NCI-H345 treated with DMSO at 0.1 percent for 48 hours (cell line): ENCODE measurements at regions not wholly inside any gene's neighbourhood (a gene's known extent, or its start where the extent isn't known, plus 50 kb on each side); places are given as distances from the start of the nearest gene placed in this dataset.
"Not testable (repeated sequence)": the region's sequence is repeated elsewhere in the genome, so short reads cannot be mapped to it uniquely, and the experiment has no call there.

Experiments used
- DNase-seq: peaks from one replicate; lab custom pipeline; 2025; ENCODE audit not compliant: unreplicated experiment; lab: John Stamatoyannopoulos, UW

DNA sequence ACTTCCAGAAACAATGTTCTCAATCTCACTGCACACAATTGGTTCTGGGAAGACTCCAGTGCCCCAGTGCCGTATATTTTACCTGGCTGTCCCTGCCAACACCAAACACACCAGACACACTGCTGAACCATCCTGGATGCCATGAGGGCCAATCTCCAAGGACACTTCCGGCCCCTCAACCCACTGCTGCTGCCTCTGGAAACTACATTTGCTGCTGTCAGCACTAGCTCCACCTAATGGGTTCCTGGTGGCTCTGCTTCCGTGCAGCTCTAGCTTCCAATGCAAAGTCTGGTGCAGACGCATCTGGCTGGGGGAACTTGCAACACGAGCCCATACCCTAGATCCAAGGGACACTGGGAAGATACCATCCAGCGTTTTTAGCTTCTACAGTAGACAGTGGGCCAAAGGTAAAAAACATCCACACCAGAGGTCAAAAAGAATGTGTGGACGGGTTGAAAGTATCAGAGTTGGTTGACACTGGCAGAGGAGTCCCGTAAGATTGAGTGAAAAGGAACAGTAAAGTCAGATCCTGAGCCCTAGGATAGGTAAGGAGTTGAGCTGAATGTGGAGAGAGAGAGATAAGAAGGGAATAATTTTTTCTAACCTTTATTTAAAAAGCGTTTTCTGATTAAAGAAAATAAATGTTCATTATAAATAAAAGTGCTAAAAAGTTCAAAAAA is 99.7 kb upstream of the KIF2A start:
- no peak for DNase-seq

DNA sequence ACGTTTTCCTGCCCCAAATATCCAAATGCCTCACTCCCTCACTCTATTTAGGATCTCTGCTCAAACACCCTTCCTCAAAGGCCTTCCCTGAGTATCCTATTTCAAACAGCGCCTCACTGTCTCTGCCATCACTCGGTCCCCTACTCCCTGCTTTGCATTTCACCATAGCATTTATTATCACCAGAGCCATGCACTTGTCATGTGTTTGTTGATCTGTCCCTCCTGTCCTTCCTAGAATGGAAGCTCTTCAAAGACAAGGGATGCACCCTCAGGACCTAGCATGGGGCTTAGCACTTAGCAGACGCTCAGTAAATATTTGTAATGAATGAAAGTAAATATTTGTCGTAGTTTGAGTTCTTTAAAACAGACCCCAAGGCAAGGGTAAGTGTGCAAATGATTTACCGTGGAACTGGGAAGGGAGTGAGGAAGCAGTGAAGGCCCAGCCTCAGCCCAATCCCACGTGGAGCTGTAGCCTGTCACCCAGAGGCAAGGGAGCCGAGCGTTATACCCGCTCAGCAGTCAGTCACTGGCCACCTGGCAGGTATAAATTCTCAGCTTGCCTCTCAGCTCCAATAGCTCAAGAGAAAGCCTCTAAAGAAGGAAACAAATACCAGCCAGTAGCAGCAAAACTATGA is 97.7 kb upstream of the KIF2A start:
- DNase-seq: peak; percentile 33

DNA sequence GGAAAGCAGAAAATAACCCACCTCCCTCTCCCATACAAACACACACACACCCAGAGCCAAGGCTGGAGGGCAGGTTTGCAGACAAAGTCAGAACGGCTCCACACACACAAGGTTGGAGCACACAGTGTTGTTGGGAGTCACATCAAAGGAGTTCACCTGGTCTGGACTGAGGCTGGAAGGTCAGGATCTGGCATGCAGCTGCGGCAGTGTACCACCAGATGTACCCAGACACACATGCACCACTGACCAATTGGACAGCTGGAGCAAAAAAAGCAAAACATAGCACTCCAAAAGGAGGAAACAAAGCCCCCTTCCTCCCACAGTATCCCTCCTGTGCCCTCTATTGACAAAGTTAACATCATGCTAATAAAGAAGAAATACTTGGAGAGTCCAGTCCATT is 94.6 kb upstream of the KIF2A start:
- DNase-seq: no peak

DNA sequence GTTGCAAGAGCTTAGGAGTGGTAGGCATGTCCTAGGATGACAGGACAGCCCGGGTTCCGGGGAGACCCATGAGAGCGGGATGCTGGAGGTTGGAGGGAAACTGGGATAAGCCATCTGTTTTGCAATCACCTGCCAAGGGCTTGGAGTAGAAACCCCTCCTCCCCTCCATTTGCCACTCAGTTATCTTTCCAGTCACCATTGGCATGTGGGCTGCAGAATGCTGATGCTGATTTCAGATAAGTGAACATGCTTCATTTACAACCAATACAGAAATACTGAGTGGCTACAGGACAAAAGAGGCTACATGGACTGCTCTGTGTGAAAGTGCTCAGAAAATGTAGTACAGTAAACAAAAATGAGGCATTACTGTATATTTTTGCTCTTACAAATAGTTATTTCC is 93.4 kb upstream of the KIF2A start:
- no peak for DNase-seq

DNA sequence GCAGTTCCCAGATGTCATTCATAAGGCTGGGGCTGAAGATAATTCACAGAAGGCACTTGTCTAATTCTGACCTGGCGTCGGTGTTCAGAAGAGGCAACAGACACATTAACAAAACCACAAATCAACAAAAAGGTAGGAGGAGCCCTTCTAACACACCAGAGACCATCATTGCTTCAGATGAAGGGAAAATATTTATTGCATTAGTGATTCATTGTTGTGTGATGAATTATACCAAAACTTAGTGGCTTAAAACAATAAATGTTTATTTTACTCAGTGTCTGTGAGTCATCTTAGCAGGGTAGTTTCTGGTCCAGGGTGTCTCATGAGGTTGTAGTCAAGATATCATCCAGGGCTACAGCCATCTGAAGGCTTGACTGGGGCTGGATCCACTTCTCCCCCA is 91.3 kb upstream of the KIF2A start:
- no peak for DNase-seq

DNA sequence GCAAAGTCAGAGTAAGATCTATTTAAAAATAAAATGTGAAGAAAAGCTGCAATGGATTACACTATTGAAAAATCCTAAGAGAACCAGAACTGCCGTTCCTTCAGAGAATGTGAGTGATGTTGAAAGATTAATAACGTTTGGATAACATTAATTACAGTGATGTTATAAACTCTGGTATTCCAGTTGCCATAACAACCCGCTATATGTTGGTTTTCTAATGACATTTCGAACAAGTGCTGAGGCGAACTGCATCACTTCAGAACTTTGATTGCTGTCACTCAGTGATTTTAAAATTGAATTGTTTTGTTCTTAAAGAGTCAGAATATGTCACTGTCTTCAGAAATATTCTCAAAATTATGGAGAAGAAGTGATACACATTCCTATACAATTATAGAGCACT is 89.4 kb upstream of the KIF2A start:
- not testable (repeated sequence) for DNase-seq

DNA sequence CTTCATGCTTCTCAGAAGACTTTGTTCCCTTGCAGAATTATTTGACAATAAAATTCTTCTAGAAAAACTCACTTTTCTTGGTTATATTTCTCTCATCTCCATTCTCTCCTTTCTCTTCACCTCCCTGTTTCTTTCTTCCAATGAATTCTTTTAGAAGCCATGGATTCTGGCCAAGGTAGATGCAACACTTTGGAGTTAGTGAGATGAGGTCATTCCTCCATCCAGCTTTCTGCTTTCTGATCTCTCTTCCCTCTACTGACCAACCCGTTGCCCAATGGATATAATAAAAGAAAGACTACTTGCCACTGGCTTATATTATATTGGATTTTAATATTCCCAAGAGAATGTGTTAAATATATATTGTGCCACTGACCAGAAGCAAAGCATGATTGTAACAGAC is 88.9 kb upstream of the KIF2A start:
- DNase-seq: not testable (repeated sequence)

DNA sequence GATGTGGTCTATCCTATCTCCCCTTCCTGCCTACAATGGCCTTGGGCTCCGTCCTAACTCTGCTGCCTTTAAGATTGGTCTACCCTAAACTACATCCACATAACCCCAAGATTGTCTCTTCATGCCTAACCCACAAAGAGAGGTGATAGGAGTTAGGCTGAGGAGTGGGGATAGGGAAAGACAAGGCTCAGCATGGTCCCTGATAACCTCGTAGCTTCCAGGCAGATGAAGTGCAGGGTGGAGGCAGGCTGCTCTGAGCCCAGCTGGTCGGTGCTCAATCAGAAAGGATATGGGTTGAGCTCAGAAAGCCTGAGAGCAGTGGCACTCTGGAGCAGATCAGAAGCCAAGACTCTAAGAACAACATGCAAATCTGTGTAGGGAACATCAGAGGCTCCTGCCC is 87.1 kb upstream of the KIF2A start:
- DNase-seq: not testable (repeated sequence)

DNA sequence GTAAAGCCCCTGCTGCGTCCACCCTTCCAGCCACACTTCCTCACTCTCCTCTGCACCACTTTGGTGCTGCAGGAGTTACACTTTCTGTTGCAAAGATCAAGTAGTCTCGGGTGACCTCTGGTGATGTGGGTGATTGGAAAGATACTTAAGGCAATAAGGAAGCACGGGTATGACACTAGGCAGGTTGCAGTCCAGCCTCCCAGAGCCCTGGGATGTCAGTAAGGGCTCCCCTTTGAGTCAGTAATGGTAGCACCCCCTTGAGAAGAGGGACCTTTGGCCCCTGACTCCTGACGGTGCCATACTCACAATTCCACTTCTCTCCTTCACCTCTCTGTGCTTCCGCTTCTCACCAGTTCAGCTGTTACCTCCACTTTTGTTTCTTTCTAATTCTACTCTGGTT is 84.1 kb upstream of the KIF2A start:
- DNase-seq: not testable (repeated sequence)

DNA sequence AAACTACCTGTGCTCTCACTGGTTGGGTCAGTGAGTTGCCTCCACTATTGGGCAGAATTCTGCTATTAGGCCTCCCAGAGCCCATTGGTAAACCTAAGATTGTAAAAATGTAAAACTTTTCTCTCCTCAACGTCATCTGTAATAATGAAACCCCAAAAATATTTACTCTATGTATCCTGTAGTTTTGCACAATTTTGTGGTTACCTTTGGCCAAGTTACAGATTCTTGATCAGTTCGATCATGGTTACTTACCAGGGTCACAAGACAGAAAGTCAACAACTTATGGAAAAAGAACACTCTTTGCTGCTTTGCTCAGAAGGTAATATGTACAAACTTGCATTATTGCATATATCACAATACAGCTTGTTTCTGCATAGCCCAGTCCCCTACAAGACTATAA is 83.7 kb upstream of the KIF2A start:
- DNase-seq: not testable (repeated sequence)

DNA sequence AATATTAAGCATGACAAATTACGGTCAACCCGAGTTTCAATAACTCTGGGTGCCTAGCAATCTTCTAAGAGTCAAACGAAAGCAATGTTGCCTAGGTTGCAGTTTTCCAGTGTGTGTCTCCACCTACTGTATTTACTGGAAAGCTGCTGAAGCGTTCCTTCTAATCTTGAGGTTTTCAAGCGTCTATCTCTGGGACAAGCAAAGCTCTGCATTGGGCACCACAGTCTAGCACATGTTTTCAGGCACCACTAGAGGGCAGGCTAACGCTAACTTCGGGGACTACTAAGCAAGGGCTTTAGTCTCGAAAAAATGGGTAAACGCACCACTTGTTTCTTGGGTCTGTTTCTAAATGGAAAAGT is 82.7 kb upstream of the KIF2A start:
- DNase-seq: not testable (repeated sequence)

DNA sequence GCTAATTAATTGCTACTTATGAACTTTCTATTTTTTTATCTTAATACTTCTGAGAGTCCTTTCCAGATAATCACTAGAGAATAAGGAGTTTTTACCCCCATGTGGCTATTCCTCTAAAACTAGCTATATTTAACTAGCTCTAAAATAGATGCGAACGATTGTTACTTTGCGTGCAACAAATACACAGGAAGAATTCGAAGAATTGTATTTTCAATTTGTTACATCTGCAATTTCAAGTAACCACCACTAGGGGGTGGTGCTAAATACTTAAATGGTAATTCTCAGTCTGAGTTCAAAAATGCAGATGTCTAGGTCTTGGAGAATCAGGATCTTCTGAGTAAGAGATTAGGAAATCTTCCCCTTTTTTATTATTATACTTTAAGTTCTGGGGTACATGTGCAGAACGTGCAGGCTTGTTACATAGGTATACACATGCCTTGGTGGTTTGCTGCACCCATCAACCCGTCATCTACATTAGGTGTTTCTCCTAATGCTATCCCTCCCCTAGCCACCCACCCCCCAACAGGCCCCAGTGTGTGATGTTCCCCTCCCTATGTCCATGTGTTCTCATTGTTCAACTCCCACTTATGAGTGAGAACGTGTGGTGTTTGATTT is 80.9 kb upstream of the KIF2A start:
- not testable (repeated sequence) for DNase-seq

DNA sequence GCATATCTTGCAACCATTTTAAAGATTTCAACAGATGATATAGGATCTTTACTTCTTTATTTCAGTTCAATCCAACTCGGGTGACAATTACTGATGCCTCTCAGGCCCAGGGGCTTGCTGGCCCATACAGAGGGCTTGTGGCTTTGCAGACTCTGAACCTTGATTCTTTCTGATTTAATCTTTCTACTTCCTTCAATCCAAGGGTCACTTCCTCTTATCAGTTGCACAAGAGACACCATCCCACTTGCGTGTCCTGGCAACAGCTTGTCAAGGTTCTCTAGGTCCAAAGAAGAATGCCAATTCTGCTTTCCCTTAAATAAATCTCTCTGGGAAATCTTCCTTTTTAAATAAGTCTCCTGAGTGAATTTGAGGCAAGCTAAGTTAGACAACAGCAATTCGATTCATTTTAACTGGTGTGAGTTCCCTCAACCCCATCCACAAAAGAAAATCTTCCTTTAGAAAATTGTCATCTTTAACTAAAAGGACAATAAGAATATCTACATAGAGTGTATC is 75.1 kb upstream of the KIF2A start:
- not testable (repeated sequence) for DNase-seq

DNA sequence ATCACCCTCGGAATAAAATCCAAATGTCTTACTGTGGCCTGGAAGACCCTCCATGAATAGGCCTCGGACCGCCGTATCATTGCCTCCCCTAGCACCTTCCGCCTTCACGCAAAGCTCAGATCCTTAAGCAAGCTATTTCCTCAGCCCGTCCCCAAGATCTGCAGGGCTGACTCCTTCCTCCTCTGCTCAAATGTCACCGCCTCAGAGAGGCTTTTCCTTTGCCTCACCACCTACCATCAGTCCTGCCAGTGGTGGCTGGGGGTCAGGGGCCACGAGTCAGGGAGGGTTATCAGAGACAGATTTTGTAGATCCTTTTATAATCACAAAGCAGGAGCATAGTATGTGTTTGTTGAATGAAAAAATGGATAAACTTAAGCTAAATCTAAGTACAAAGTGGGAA is 74.4 kb upstream of the KIF2A start:
- no peak for DNase-seq

DNA sequence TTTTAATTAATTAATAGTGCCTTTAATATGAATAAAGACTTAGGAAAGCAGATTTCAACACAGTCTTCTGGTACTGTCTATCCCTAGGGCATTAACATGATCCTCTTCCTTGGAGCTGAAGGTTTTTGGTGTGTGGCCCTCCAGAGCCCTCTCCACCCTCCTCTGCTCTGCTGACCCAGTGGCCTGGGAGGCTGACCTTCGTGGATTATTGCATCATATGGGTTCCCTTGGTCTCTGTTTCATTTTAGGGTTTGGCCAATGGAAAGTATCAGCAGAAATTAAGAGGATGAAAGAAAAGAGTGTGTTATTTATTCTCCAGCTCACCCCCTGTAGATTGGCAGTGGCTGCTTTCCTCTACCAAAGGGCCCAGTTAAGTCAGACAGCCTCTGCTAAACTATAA is 73.8 kb upstream of the KIF2A start:
- not testable (repeated sequence) for DNase-seq

DNA sequence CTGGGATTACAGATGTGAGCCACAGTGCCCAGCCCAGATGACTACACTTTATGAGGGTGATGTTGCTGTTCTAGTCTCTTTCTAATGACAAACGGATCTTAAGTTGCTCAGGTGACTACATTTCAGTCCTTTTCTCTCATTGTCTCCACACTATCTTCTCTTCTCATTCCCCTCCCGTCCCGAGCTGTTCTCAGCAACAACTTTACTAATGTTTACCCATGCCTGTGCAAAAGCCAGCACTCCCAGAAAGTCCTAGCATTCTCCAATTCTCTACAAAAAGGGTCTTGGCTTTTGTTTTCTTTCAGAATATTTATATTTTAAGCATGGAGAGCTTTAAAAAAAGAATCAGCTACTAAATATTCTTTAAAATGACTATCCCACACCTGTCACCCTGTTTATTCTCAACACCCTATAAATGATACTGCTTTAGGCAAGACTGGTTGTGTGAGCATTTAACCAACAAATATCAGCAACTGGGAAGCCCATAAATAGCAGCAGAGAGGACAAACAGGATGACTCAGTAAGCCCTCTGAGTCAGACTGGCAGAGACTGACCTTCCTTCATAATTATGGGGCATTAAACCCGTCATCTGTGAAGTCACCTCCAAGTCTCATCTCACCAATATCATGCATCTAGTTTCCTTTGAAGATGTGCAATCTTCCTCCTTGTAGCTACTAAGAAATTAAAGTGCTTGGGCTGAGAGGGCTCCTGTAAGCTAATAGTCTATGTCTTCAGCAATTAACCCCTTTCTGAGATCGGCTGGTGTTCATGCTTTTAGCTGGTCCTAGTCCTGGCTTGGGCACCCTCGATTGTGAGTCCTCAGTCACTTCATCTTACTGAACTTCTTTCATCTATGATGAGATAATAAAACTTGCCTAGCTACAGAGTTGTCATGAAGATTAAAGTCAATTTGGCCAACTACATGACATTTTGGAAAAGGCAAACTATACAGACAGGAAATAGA is 72.6 kb upstream of the KIF2A start:
- not testable (repeated sequence) for DNase-seq

DNA sequence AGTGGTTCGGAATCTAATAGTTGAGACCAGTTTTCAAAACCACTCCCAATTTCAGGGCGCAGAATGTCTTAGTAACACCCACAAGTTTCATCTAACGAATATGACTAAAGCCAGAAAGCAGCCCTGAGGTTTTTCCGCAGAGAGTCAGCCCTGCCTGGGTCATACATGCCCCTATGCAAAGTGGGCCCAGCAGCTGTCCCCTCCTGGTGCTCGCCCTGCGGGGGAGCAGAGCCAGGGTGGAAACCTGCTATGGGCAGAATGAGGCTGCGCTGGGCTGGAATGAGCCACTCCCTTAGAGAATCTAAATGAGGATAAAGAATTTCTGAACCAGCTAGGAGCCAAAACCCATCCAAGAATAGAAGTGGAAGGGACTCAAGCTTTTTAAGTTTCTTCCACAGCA is 69.4 kb upstream of the KIF2A start:
- not testable (repeated sequence) for DNase-seq

DNA sequence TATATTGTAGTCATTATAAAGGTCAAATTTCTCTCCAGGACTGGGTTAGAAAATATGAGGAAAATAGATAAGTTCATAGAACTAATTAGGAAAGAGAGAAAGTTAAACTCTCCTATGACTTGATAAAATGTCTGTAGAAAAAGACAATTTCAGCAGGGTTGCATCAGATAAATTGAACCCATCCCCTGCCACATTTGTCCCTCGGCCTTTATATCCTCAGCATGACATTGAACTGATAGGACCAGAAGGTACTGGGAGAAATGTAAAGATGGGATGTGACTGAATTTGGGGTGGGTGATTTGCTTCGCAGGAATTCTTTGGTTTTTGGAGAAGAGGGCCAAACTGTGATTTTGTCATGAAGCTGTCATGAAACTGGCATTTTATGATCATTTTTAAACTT is 68.1 kb upstream of the KIF2A start:
- DNase-seq: not testable (repeated sequence)

DNA sequence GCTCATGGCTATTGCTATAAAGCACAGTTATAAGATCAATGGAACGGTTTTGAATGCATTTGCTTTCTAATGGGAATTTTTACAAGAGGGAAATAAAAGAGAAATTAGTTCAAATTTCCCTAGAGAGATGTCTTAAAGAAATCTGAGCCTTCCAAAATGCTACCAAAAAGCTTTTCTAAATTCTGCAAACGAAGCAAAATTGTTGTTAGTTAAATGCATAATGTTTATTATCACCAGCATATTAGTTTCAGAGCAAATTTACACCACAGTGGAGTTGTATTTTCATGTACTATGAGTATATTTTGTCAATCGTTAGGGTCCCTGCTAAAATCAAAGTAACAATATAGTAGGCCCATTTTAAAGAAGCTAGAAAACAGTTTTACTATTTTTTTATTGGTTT is 67.4 kb upstream of the KIF2A start:
- not testable (repeated sequence) for DNase-seq

DNA sequence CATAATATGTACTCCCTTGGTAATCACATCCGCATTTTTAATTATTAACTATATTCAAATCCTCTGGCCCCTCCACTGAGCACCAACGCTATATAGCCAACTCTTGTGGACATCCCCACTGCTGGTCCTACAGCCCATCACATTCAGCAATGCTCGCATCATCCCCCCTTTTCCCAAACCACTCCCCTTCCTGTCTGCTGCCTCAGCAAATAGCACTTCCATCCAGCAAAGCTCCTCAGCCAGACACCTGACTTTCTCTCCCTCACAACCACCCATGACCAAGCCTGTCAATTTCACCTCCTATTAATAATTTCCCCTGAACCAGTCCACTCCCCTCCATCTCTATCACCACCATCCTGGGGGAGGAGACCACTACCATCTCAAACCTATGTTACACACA is 65.5 kb upstream of the KIF2A start:
- not testable (repeated sequence) for DNase-seq

DNA sequence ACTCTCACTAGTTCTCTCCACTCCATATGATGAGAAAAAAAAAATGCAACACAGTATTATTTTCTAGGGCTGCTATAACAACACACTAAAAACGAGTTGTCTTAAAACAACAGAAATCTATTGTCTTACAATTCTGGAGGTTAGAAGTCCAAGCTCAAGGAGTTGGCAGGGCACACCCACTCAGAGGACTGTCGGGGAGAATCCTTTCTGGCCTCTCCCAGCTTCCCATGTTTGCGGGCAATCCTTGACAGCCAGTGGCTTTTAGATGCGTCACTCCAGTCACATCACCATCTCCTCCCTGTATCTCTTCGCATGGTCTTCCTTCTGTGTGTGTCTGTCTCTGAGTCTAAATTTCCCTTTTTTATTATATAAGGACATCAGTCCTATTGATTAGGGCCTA is 64.0 kb upstream of the KIF2A start:
- not testable (repeated sequence) for DNase-seq
